Thyroid gland (tissue), 4 donors: ENCODE measurements at regions not wholly inside any gene's neighbourhood (a gene's known extent, or its start where the extent isn't known, plus 50 kb on each side); places are given as distances from the start of the nearest gene placed in this dataset.

Source experiments
- CTCF ChIP-seq, 6 experiments: fragments of 200-600 bp in 3 of 6; fragments of 450-650 bp in 3 of 6; sonication (generic) in 3 of 6; IDR thresholded peaks; one replicate each; pipeline ENCODE4 v1.5.1; 2016 to 2019; ENCODE audit warnings: antibody characterized with exemption in 6 of 6, mild to moderate bottlenecking in 2 of 6, inconsistent platforms in 1 of 6, moderate library complexity in 1 of 6
- POLR2A ChIP-seq, 2 donors: fragments of 450-650 bp; IDR thresholded peaks; one replicate each; pipeline ENCODE4 v1.6.1; 2017; ENCODE audit warnings: antibody characterized with exemption in 2 of 2, mild to moderate bottlenecking in 2 of 2, moderate library complexity in 1 of 2

- TF ChIP-seq POLR2A (IDR thresholded peaks at IDR 0.05) (no peak), CTCF (IDR thresholded peaks at IDR 0.05) (no peak)
Measured at GRCh38 chr13:31437975-31438374, 238.2 kb downstream of the B3GLCT start.
